SW480 (cell line): ENCODE measurements at regions not wholly inside any gene's neighbourhood (a gene's known extent, or its start where the extent isn't known, plus 50 kb on each side); places are given as distances from the start of the nearest gene placed in this dataset.

Experiments
- DNase-seq: peaks from one replicate; pipeline ENCODE4 v3.0.0-alpha.2; 2016; ENCODE audit warnings: low spot score

DNA sequence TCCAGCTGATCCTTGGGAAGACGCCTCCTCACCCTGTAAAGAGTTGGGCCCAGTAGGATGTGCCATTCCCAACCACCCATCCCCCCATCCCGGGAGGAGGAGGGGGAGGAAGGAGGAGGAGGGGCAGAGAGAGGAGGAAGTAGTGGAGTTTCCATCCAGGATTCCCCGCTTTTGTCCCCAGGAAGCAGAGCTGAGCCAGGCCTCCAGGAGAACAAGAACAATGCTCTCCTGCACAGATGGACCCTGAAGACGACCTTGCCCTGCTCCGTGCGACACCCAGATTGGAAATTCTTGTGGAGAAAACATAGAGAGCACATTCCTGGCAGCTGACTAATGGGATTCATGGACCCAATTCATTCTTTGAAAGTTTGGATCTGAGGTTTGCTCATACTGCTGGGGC lies 132.3 kb upstream of the CRY1 start:
- DNase-seq = peak; percentile 67

DNA sequence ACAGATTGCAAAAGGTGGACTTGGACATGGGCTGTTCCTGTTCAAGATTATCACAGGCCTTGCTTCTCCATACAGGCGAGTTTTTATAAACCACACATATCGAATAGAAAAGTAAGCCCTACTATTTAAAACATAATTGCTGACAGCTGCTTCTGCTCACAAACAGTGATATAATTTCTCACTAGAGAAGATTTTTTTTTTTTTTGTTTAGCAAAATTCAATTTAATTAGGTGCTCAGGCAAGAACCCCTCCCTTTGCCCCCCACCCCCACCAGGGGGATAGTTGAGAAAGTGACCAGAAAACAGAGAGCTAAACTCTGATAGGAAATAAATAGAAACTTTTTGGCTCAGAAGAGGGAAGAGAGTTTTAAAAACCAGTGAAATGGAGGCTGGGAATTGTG lies 132.8 kb upstream of the CRY1 start:
- DNase-seq = no peak

DNA sequence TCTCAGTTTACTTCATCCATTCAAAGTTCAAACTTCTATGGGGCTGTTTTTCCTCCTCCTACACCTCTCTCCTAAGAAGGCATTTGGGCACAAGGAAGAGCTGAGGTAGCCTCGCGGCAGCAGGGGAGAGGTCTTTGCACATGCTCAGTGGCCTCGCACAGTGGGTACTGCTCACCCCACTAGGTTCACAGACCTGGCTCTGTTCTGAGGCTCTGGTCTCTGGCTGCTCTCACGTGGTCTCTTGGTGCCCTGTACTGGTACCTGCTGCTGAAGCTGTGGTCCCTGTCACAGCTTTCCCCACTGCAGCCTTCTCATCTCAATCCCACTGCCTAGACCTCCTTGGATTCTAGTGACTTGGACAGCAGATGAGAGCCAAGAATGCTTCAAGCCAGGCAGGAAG lies 134.7 kb upstream of the CRY1 start:
- DNase-seq = no peak

DNA sequence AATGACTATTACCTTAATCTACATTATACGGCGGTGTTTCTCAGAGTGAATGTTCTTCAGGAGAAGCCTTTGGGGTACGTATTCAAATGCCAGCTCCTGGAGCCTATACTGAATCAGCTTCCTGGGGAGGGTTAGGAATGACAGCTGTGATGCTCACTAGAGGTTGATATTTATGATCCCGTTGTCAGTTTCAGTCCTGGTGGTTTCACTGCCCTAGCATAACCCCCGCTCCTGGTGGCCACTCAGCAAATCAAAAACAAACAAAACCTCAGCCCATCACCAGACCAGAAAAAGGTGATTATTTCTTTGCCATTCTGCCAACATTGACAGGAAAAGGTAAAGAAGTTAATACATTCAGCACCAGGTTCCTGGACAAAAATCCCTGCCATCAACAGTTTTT lies 136.5 kb upstream of the CRY1 start:
- DNase-seq = no peak

DNA sequence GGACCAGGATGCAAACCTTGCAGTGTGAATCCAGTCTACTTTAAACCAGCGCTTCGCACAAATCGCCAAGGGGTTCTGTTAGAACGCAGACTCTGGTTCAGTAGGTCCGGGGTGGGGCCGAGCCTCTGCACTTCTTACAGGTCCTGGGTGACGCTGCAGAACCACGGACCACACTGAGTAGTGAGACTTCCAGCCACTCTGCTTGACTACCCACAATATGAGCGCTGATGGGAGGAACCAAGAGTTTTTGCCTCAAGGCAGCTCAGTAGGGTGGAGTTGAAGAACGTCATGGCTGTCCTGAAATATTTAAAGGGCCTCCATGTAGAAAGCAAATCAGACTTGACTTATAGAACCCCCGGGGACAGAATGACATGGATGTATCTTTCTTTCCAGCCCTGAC lies 138.0 kb upstream of the CRY1 start:
- DNase-seq = no peak

DNA sequence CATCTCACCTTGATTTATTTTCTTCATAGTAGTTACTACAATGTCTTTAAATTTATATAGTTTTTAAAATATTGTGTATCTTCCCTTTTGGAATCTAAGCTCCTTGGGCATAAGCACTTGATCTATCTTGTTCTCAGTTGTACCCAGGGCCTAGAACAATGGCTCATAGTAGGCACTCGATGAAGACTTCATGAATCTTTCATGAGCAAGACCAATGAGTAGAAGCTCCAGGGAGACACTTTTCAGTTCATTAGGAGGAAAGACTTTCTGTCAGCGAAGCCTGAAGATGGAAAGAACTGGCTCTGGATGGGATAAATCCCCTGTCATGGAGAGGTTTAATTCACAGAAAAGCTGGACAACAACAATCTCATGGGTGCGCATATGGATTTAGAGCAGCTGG lies 140.2 kb upstream of the CRY1 start:
- DNase-seq = no peak

DNA sequence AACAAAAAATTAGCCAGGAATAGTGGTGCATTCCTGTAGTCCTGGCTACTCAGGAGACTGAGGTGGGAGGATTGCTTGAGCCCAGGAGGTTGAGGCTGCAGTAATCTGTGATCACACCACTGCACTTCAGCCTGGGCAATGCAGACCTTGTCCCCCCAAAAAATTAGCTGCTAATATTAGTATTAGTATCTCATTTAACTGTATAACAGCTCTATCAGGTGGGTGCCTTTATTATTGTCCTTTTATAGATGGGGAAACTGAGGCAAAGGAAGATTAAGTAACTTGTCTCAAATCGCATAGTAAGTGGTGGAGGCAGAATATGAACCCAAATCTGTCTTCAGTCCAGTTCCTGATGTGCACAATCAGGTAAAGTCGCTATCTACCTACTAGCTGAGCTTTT lies 142.3 kb upstream of the CRY1 start:
- no peak for DNase-seq

DNA sequence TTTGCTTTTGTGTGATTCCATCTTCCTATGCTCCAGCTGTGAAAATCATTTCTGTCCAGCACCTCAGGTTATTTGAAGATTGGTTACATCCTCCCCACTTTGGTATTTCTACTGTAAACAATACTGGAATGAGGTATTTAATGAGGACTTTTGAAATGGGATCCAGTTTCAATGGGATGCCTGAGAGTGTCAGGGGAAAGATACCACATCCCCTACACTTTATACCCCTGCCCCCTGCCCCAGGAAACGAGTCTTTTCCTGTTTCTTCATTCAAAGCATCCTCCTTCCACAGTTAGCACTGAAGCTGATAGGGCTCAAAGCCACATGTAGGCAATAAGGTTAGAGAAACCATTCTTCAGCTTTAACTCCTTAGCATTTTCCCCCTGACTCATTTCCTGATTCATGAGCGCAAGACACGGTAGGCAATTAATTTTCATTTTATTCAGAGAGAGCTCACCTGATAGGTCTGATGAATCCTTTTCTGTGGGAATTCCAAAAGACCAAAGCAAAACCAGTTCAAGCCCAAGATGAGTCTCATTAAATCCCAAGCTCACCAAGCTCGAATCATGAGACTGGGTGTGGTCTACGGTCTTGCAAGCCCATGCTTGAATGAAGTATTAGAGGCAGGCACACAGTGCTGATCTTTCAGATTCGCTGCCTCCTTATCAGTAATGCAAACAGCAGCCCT lies 143.6 kb upstream of the CRY1 start:
- peak; percentile 67 for DNase-seq

DNA sequence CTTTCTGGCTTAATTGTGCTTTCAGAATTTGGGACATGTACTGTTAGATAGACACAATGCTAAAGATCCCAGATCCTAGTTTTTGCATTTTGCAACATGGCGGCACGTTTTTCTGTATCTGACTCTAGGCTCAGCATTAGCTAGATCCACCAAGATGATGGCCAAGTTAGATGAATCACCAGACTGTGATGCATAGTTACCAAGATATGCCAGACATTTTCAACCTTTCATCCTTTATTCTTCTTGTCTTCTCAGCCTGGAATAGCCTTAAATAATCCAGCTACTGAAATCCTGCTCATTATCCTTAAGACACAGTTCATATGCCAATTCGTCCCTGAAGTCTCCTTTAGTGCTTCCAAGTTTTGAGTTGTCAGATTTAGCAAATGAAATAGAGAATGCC lies 144.9 kb upstream of the CRY1 start:
- DNase-seq = no peak

DNA sequence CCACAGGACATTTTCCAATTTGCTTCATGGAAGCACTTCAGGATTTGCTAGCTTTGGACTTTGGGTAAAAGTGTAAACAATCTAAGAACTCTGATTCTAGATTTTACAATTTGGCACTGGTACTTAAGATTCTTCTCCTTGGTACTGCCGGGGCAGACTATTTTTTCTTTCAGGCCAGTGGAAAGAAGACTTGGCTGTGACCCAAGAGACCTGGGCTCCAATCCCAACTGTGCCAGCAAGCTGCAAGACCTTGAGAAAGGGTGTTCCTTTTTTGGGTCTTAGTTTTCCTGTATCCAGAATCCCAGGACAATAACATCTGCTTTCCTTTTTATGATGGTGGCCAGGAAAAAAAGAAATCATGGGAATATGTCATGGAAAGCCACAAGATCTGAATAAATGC lies 148.1 kb upstream of the CRY1 start:
- no peak for DNase-seq

DNA sequence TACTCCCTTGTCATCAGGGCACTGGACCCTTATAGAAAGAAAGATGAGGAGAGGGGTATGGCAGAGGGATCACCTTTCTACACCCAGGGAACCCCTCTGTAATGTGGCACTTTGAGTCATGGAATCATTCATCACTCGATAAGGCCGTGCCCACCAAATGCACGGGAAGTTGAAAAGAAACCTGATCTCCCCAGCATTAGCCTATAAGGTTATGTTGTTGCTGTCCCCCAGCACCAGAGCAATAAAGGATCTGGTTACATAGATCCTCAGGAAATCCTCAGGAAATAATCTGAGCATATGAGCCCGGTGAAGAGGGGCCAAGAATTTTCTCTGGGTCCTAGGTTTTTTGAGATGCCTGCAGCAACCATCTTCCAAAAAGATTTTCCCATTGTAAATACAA lies 148.8 kb upstream of the CRY1 start:
- DNase-seq = peak; percentile 13

DNA sequence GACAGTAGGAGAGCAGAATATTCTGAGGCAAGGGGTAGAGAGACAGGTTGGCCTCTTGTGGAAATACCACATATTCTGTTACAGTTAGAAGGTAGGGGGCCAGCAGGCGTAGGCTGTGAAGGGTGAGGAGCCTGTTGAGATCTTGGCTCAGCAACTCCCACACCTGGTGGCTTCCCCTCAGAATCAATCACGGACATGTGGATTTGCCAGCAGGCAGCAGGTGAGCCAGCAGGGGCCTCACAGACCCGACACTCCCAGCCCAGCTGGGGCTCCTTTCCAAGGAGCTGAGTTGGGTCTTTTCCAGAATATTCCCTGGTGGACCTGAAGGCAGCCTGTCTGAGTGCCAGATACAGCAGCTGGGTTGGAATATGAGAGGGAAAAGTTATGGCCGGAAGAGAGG lies 150.0 kb upstream of the CRY1 start:
- no peak for DNase-seq

DNA sequence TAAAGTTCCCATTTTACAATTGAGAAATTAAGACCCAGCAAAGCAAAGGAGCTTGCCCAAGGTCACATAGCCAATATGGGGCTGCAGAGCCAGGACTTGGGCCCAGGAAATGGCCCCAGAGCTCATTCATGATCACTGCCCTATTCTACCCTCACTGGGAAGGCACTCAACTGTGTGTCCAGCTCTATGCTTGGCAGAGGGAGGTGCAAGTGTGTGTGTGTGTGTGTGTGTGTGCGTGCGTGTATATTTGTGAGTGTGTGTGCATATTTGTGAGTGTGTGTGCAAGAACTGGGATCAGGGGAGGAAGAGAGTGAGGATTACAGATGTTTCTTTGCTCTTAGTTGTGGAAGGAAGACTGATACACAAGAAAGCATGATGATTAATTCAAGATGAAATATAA lies 151.2 kb upstream of the CRY1 start:
- no peak for DNase-seq

DNA sequence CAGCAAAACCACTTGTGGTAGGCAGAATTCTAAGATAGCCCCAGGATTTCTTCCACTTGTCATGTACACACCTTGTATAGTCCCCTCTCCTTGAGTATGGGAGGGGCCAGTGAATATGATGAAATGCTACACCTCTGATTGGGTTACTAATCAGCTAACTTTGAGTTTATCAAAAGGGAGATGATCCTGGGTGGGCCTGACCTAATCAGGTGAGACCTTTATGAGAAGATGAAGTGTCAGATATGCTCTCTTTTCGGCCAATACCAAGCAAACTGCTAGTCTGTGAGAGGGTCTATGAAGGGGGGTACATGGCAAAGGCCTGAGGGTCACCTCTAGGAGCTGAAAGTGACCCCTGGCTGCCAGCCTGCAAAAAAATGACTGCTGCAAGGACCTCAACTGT lies 154.3 kb upstream of the CRY1 start:
- no peak for DNase-seq

DNA sequence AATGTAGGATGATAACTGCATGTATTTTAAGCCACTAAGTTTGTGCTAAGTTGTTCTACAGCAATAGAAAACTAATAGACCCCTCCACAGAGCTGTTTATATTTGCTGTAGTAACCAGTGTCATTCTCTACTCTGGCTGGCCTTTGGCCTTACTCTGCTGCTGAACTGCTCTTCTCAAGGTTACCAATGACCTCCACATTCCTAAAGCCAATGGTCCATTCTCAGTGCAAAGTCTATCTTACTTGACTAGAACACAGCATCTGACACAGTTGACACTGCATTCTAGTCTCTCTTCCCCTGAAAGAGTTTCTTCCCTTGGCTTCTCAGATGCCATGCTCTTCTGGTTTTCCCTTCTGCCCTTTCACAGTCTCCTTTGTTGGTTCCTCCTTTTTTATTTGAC lies 154.8 kb upstream of the CRY1 start:
- DNase-seq = no peak

DNA sequence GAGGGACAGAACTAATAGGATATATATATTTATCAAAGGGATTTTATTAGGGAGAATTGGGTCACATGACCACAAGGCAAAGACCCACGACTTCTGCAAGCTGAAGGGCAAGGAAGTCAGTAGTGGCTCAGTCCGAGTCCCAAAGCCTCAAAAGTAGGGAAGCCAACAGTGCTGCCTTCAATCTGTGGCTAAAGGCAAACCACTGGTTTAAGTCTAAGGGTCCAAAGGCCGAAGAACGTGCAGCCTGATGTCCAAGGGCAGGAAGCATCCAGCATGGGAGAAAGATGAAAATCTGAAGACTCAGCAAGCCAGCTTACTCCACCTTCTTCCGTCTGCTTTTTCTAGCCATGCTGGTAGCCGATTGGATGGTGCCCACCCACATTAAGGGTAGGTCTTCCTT lies 157.9 kb upstream of the CRY1 start:
- DNase-seq = no peak

DNA sequence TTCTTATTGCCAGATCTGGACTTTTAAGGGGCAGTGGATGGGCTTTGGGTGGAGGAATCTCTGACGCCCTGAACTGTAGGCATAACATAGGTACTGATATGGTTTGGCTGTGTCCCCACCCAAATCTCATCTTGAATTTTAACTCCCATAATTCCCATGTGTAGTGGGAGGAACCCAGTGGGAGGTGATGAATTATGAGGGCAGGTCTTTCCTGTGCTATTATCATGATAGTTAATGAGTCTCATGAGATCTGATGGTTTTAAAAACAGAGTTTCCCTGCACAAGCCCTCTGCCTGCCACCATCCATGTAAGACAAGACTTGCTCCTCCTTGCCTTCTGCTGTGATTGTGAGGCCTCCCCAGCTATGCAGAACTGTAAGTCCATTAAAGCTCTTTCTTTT lies 160.0 kb upstream of the CRY1 start:
- no peak for DNase-seq

DNA sequence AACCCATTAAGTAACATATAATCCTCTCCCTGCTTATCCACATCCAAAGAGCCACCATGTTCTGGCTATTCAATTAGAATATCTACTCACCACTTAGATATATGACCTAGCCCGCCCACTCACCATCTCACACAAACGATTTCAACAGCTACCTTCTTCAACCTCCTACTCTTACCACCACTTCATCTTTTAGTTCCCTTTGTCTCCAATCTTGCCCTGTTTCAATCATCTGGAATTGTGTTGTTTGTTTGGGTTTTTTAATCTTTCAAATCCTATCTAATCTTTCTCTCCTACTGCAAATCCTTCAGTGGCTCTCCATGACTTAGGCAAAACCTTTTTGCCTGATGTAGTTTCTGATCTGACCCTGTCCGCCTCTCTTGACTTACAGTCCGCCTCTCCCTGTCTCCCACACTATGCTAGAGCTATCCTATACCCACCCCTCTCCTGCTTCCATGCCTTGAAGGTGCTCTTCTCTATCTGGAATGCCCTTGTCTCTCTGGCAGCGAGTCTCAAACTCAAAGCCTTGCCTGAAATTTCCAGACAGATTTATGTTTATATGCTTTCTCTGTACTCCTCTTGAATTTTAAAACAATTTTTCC lies 161.0 kb upstream of the CRY1 start:
- DNase-seq = no peak

DNA sequence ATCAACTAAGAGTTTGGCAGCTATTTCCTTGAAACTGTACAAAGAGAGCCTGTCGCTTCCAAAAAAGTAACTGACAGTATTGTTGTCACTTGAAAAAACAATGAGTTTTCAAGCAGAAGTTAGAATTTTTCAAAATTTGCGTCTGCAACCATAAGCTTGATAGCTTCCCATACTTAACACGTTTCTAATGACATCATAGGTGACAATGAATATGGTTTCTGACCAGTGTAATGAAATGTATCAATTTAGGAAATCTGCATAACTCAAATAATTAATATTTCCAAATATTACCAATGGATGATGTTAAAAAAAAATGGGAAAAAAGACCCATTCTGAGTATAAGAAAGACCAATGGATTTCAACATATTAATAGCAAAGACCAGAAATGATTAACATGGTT lies 165.4 kb upstream of the CRY1 start:
- no peak for DNase-seq

DNA sequence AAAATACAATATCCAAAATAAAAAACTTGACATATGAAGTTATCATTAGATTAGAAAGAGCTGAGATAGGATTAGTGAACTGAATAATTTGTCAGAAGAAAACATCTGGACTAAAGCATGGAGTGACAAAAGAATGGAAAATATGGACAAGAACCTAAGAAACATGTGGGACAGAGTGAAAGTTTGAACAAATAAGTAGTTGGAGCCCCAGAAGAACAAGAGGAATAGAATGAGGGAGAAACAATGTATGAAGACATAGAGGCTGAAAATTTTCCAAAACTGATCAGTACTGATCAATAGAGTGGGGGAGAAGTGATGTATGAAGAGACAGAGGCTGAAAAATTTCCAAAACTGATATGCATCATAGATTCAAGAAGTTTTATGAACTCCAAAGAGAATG lies 170.6 kb upstream of the CRY1 start:
- DNase-seq = no peak

DNA sequence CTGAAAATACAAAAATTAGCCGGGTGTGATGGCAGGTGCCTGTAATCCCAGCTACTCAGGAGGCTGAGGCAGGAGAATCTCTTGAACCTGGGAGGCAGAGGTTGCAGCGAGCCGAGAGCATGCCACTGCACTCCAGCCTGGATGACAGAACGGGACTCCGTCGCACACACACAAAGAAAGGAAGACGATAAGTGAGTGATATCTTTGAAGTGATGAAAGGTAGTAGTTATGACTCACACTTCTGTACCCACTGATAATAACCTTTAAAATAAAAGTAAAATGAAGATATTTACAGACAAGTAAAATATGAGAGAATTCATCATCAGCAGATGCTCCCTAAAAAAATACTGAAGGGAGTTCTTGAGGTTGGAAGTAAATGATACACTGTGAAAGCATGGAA lies 171.3 kb upstream of the CRY1 start:
- DNase-seq = no peak

DNA sequence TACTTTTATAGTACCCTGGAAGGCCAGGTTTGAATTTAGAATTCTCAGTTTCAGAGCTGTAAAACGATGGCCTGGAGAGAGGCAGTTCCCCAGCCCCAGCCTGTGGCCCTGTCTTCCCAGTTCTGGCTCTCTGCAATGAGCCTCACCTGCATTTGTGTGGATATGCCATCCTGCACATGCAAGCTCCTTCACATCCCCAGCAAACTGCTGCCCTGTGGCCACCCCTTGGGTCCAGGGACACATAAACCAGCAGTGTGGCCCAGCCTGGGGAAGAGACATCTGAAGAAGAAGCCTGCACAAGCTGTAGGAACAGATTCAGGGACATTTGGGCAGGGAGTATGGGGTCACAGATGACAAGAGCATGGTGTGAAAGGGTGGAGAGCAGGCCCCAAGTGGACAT lies 174.3 kb upstream of the CRY1 start:
- no peak for DNase-seq

DNA sequence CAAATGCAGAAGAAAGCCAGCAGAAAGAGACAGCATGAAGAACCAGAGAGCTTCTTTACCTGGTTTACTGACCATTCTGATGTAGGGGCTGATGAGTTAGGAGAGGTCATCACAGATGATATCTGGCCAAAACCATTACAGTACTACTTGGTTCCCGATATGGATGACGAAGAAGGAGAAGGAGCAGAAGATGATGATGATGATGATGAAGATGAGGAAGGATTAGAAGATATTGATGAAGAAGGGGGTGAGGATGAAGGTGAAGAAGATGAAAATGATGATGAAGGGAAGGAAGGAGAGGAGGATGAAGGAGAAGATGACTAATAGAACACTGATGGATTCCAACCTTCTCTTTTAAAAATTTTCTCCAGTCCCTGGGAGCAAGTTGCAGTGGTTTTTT lies 178.2 kb upstream of the CRY1 start:
- no peak for DNase-seq

DNA sequence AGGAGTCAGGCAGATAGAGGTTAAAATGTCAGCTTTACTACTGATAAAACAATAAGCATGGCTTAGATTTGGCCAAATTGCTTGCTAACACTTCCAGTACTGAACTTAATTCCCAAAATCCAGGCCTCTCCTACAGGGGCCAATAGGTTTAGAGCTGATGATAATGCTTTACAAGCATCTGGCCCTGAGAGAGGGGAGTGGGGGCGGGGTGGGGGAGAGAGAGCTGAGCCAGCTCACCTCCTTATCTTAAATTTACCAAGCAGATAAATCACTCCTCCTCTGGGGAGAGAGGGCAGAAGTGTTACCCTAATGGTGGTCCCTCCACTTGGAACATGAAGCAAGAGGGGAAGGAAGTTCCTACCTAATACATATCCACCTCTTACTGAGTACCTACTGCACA lies 182.2 kb upstream of the CRY1 start:
- DNase-seq = no peak

DNA sequence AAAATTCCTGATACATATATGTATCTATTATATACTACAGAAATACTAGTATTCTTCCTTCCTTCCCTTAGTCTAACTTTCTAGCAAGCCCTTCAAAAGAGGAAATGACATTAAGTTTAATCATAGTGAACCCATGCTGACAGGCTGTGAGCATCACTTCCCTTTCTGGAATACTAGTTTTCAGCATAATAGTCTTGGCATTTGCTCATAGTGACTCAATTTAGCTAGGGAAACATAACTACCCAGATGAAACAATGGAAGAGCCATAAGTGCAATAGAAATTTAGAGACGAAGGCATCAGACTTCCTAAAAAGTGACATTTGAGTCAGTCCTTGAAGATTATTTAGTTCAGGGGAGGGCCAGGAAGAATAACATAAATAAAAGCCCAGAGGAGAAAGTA lies 184.5 kb upstream of the CRY1 start:
- no peak for DNase-seq
